ENCODE measurements at regions not wholly inside any gene's neighbourhood (a gene's known extent, or its start where the extent isn't known, plus 50 kb on each side); places are given as distances from the start of the nearest gene placed in this dataset.

GRCh38 chr1:203932556-203932955 is 71.2 kb downstream of the SNRPE start:
- TF ChIP-seq, protein P1, sequence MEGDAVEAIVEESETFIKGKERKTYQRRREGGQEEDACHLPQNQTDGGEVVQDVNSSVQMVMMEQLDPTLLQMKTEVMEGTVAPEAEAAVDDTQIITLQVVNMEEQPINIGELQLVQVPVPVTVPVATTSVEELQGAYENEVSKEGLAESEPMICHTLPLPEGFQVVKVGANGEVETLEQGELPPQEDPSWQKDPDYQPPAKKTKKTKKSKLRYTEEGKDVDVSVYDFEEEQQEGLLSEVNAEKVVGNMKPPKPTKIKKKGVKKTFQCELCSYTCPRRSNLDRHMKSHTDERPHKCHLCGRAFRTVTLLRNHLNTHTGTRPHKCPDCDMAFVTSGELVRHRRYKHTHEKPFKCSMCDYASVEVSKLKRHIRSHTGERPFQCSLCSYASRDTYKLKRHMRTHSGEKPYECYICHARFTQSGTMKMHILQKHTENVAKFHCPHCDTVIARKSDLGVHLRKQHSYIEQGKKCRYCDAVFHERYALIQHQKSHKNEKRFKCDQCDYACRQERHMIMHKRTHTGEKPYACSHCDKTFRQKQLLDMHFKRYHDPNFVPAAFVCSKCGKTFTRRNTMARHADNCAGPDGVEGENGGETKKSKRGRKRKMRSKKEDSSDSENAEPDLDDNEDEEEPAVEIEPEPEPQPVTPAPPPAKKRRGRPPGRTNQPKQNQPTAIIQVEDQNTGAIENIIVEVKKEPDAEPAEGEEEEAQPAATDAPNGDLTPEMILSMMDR (IDR thresholded peaks at IDR 0.05): no peak
- no peak for TF ChIP-seq POLR2A (IDR thresholded peaks at IDR 0.05)

All from esophagus squamous epithelium (tissue), 4 donors.